CD4-positive, alpha-beta memory T cell (primary cell): ENCODE measurements at regions not wholly inside any gene's neighbourhood (a gene's known extent, or its start where the extent isn't known, plus 50 kb on each side); places are given as distances from the start of the nearest gene placed in this dataset.

Source experiments
- CTCF ChIA-PET: fragments of 350-600 bp; sonication (Branson Sonifier 250); formaldehyde crosslinking; loops from one replicate; lab custom pipeline; 2021; ENCODE audit warnings: inconsistent platforms; ENCODE audit not compliant: partially characterized antibody; lab: Charles Lee
- POLR2A ChIA-PET: fragments of 350-600 bp; sonication (Branson Sonifier 250); formaldehyde crosslinking; loops from one replicate; lab custom pipeline; 2021; ENCODE audit not compliant: partially characterized antibody; lab: Charles Lee
- DNase-seq, 5 donors: peaks; one replicate each; pipeline versions ENCODE4 v3.0.0 to v3.0.0-alpha.2; 2020 to 2022; ENCODE audit warnings: mixed read lengths in 1 of 5
- H3K27ac ChIP-seq: one replicate; pipeline ENCODE4 v1.7.0; 2013; ENCODE audit warnings: low read depth, low read length
- H3K27me3 ChIP-seq: 2 replicates; pipeline ENCODE4 v1.7.0; 2013; ENCODE audit warnings: mild to moderate bottlenecking, low read length, moderate library complexity; ENCODE audit not compliant: insufficient read depth
- H3K36me3 ChIP-seq: 2 replicates; pipeline ENCODE4 v1.7.0; 2013; ENCODE audit warnings: mild to moderate bottlenecking, low read length, moderate library complexity; ENCODE audit not compliant: insufficient read depth
- H3K4me1 ChIP-seq: 2 replicates; pipeline ENCODE4 v1.7.0; 2013; ENCODE audit warnings: mild to moderate bottlenecking, low read length, moderate library complexity; ENCODE audit not compliant: insufficient read depth
- H3K4me3 ChIP-seq, 2 donors: one replicate each; pipeline ENCODE4 v1.7.0; 2013; ENCODE audit warnings: low read length in 2 of 2, mild to moderate bottlenecking in 1 of 2
- H3K9me3 ChIP-seq, 2 donors: one replicate each; pipeline ENCODE4 v1.7.0; 2013; ENCODE audit warnings: low read length in 2 of 2, control low read depth in 1 of 2; ENCODE audit not compliant: control insufficient read depth in 1 of 2
- H3K27ac Mint-ChIP-seq, 7 donors: one replicate each; pipeline ENCODE4 v1.8.0; 2020 to 2021; ENCODE audit warnings: mixed read lengths in 7 of 7, mild to moderate bottlenecking in 6 of 7, inconsistent platforms in 3 of 7, moderate library complexity in 3 of 7
- H3K27me3 Mint-ChIP-seq, 2 donors: one replicate each; pipeline ENCODE4 v1.8.0; 2020 to 2021; ENCODE audit warnings: mixed read lengths in 2 of 2
- H3K36me3 Mint-ChIP-seq, 2 donors: one replicate each; pipeline ENCODE4 v1.8.0; 2020 to 2021; ENCODE audit warnings: mixed read lengths in 2 of 2, inconsistent platforms in 1 of 2, mild to moderate bottlenecking in 1 of 2
- H3K4me1 Mint-ChIP-seq, 4 donors: one replicate each; pipeline ENCODE4 v1.8.0; 2020 to 2021; ENCODE audit warnings: mixed read lengths in 4 of 4, mild to moderate bottlenecking in 1 of 4
- H3K4me3 Mint-ChIP-seq, 8 donors: one replicate each; pipeline ENCODE4 v1.8.0; 2020 to 2021; ENCODE audit warnings: mixed read lengths in 8 of 8, mild to moderate bottlenecking in 7 of 8, moderate library complexity in 6 of 8, inconsistent platforms in 3 of 8
- H3K9me3 Mint-ChIP-seq, 8 donors: one replicate each; pipeline ENCODE4 v1.8.0; 2020 to 2021; ENCODE audit warnings: mixed read lengths in 8 of 8, mild to moderate bottlenecking in 5 of 8, inconsistent platforms in 3 of 8, moderate library complexity in 1 of 8
- intact Hi-C: fragments of 100-400 bp; cut with micrococcal nuclease; formaldehyde crosslinking; loops from one replicate; pipeline ENCODE4 v1.15.1; 2023

GRCh38 chr10:4008676-4009382 is 223.8 kb upstream of the KLF6 start:
- no peak overlapping the region for H3K4me3 Mint-ChIP-seq
- no peaks in the 10 kb centered on the region for H3K36me3 Mint-ChIP-seq
- H3K27ac Mint-ChIP-seq = no peak overlapping the region
- H3K4me3 ChIP-seq = no peak overlapping the region
- no peaks in the 10 kb centered on the region for H3K9me3 Mint-ChIP-seq
- H3K36me3 ChIP-seq = no peaks in the 10 kb centered on the region
- H3K27me3 Mint-ChIP-seq = no peaks in the 10 kb centered on the region
- ChIA-PET CTCF (interaction anchor here (1.9 kb wide), 1 partner anchor 27 kb away, joined by 4 read pairs; no protein-coding TSS in a partner anchor), POLR2A (no interaction called here)
- DNase-seq = no peak
- no peak overlapping the region for H3K27ac ChIP-seq
- intact Hi-C loops = no loop called here
- no peaks in the 10 kb centered on the region for H3K27me3 ChIP-seq
- no peaks in the 10 kb centered on the region for H3K9me3 ChIP-seq
- peaks cover 4 to 21% (median 11%) of the 10 kb centered on the region in 4 donors for H3K4me1 Mint-ChIP-seq
- peaks cover 15% of the 10 kb centered on the region for H3K4me1 ChIP-seq

DNA sequence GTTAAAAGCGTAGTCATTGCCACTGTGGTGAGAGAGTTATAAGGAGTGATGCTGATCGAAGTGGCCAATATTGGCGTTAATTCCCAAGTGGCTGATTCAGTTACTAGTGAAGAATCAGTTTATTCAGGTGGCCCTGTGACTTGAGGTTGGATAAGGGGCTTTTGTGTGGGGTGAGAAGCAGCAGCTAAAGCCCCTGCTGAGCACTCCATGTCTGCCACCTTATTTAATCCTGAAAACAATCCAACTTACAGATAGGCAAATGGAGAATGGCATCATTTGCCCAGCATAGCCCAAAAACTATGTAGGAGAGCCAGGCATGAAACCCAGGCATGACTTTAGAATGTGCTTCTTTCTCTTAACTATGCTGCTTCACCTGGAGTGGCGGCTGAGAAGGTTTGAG is 222.8 kb upstream of the KLF6 start:
- POLR2A ChIA-PET = interaction anchor here (1.2 kb wide), 1 partner anchor 222 kb away, joined by 4 read pairs; the partner anchor contains the start of gene KLF6
- no peak for DNase-seq
- no peak overlapping the region for H3K4me3 ChIP-seq
- H3K36me3 ChIP-seq = no peaks in the 10 kb centered on the region
- peaks cover 4% of the 10 kb centered on the region for H3K4me1 ChIP-seq
- H3K27ac Mint-ChIP-seq = no peak overlapping the region
- no peak overlapping the region for H3K27ac ChIP-seq
- H3K27me3 Mint-ChIP-seq = no peaks in the 10 kb centered on the region
- H3K36me3 Mint-ChIP-seq = no peaks in the 10 kb centered on the region
- intact Hi-C loops = no loop called here
- no peaks in the 10 kb centered on the region for H3K9me3 Mint-ChIP-seq
- CTCF ChIA-PET = interaction anchor here (1.9 kb wide), 1 partner anchor 26 kb away, joined by 4 read pairs; no protein-coding TSS in a partner anchor
- peaks cover 3 to 13% (median 5%) of the 10 kb centered on the region in 4 donors for H3K4me1 Mint-ChIP-seq
- no peak overlapping the region for H3K4me3 Mint-ChIP-seq
- no peaks in the 10 kb centered on the region for H3K27me3 ChIP-seq
- no peaks in the 10 kb centered on the region for H3K9me3 ChIP-seq

- H3K9me3 ChIP-seq = no peaks in the 10 kb centered on the region
- H3K27me3 ChIP-seq = no peaks in the 10 kb centered on the region
- ChIA-PET CTCF (no interaction called here), POLR2A (interaction anchor here (0.6 to 1.2 kb wide), 2 partner anchors 85 to 221 kb away, joined by 3 to 4 read pairs; partner anchors contain the start of gene KLF6)
- Mint-ChIP-seq H3K4me3 (no peak overlapping the region), H3K4me1 (peaks cover 0 to 9% (median under 1%) of the 10 kb centered on the region in 4 donors), H3K36me3 (no peaks in the 10 kb centered on the region), H3K27ac (no peak overlapping the region), H3K9me3 (no peaks in the 10 kb centered on the region), H3K27me3 (no peaks in the 10 kb centered on the region)
- no peaks in the 10 kb centered on the region for H3K4me1 ChIP-seq
- intact Hi-C loops = no loop called here
- no peak overlapping the region for H3K27ac ChIP-seq
- H3K4me3 ChIP-seq = no peak overlapping the region
- no peaks in the 10 kb centered on the region for H3K36me3 ChIP-seq
- DNase-seq = no peak
These were observed 221.8 kb upstream of the KLF6 start for GRCh38 chr10:4006858-4007257.

DNA sequence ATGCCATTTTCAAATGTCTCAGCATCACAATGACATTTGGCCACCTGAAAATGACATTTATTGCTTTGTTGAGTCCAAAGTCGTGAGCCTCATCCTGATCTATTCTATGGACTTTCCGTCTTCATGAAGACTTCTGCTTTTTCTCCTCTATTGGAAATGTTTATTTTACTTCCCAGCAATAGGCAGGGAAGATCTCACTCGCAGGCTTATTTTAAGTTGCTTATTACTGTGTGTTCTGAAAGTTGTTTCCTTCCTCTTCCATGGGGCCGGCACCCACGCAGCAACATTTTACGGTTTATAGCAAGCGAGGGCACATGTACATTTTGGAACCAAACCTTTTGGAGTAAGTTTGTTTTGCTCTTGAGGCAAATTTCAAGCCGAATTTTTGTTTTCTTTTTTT is 221.0 kb upstream of the KLF6 start:
- Mint-ChIP-seq H3K27me3 (no peaks in the 10 kb centered on the region), H3K36me3 (no peaks in the 10 kb centered on the region), H3K27ac (no peak overlapping the region), H3K9me3 (peaks cover 0 to 4% (median 0%) of the 10 kb centered on the region in 8 donors), H3K4me3 (no peak overlapping the region), H3K4me1 (peaks cover 0 to 9% (median 2%) of the 10 kb centered on the region in 4 donors)
- H3K4me1 ChIP-seq = no peaks in the 10 kb centered on the region
- POLR2A ChIA-PET = no interaction called here
- H3K27me3 ChIP-seq = no peaks in the 10 kb centered on the region
- H3K27ac ChIP-seq = no peak overlapping the region
- intact Hi-C loops = no loop called here
- no peaks in the 10 kb centered on the region for H3K36me3 ChIP-seq
- no peak overlapping the region for H3K4me3 ChIP-seq
- no peak for DNase-seq
- CTCF ChIA-PET = no interaction called here
- no peaks in the 10 kb centered on the region for H3K9me3 ChIP-seq

GRCh38 chr10:4004990-4005389 is 220.0 kb upstream of the KLF6 start:
- intact Hi-C loops = no loop called here
- ChIA-PET POLR2A (interaction anchor here (0.6 kb wide), 1 partner anchor 13 kb away, joined by 3 read pairs; no protein-coding TSS in a partner anchor), CTCF (no interaction called here)
- H3K4me1 Mint-ChIP-seq = peaks cover 0 to 9% (median 3%) of the 10 kb centered on the region in 4 donors
- H3K9me3 Mint-ChIP-seq = peaks cover 1 to 10% (median 6%) of the 10 kb centered on the region in 8 donors
- Histone ChIP-seq H3K27ac (no peak overlapping the region), H3K36me3 (no peaks in the 10 kb centered on the region), H3K4me1 (no peaks in the 10 kb centered on the region), H3K4me3 (no peak overlapping the region), H3K27me3 (no peaks in the 10 kb centered on the region), H3K9me3 (no peaks in the 10 kb centered on the region)
- DNase-seq = no peak
- no peaks in the 10 kb centered on the region for H3K27me3 Mint-ChIP-seq
- H3K36me3 Mint-ChIP-seq = peaks cover 0 to 1% of the 10 kb centered on the region in 2 donors
- no peak overlapping the region for H3K4me3 Mint-ChIP-seq
- no peak overlapping the region for H3K27ac Mint-ChIP-seq

- ChIA-PET CTCF (no interaction called here), POLR2A (interaction anchor here (0.6 kb wide), 1 partner anchor 220 kb away, joined by 3 read pairs; no protein-coding TSS in a partner anchor)
- intact Hi-C loops = no loop called here
- H3K36me3 Mint-ChIP-seq = peaks cover 0 to 2% of the 10 kb centered on the region in 2 donors
- peaks cover 0 to 9% (median 3%) of the 10 kb centered on the region in 4 donors for H3K4me1 Mint-ChIP-seq
- Histone ChIP-seq H3K27me3 (no peaks in the 10 kb centered on the region), H3K36me3 (no peaks in the 10 kb centered on the region), H3K4me3 (no peak overlapping the region), H3K9me3 (no peaks in the 10 kb centered on the region), H3K4me1 (no peaks in the 10 kb centered on the region), H3K27ac (no peak overlapping the region)
- peaks cover 2 to 17% (median 9%) of the 10 kb centered on the region in 8 donors for H3K9me3 Mint-ChIP-seq
- no peaks in the 10 kb centered on the region for H3K27me3 Mint-ChIP-seq
- no peak overlapping the region for H3K4me3 Mint-ChIP-seq
- DNase-seq = no peak
- no peak overlapping the region for H3K27ac Mint-ChIP-seq
These were observed 219.1 kb upstream of the KLF6 start for GRCh38 chr10:4004144-4004543.

DNA sequence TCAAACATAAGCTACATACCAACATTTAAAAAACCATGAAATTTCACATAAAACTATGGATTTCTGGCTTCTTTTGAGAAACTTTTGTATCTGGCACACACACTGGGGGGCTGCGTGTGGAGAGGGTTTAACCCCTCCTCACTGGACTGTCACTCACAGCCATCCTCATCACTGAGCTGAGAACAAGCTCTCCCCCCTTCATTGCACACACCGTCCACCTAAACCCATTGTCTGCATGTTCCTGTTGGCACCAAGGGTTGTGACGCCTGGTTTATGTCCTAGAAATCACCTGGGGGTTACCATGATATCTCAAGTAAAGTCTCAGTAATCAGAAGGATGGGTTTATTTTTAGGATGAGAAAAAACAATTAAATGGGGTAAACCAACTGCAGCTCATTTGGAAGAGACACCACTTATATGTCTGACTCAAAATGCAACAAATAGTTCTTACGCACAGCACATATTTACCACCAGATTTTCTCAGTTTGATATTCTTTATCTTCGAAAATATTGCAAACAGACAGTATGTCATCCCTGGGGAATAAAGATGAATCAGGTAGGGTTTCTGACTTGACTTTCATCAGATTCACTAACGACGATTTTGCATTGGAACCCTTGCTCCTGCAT is 218.5 kb upstream of the KLF6 start:
- H3K27me3 Mint-ChIP-seq = no peaks in the 10 kb centered on the region
- H3K4me1 ChIP-seq = no peaks in the 10 kb centered on the region
- H3K4me3 ChIP-seq = no peak overlapping the region
- peaks cover 0 to 4% (median 2%) of the 10 kb centered on the region in 4 donors for H3K4me1 Mint-ChIP-seq
- no peak overlapping the region for H3K4me3 Mint-ChIP-seq
- H3K27ac ChIP-seq = no peak overlapping the region
- no peak for DNase-seq
- ChIA-PET CTCF (no interaction called here), POLR2A (no interaction called here)
- intact Hi-C loops = no loop called here
- no peaks in the 10 kb centered on the region for H3K27me3 ChIP-seq
- peak overlapping the region in 1 of 7 donors; percentile 12 for H3K27ac Mint-ChIP-seq
- peaks cover 0 to 2% of the 10 kb centered on the region in 2 donors for H3K36me3 Mint-ChIP-seq
- H3K9me3 ChIP-seq = no peaks in the 10 kb centered on the region
- no peaks in the 10 kb centered on the region for H3K36me3 ChIP-seq
- H3K9me3 Mint-ChIP-seq = peaks cover 2 to 17% (median 10%) of the 10 kb centered on the region in 8 donors
